ENCODE measurements at regions not wholly inside any gene's neighbourhood (a gene's known extent, or its start where the extent isn't known, plus 50 kb on each side); places are given as distances from the start of the nearest gene placed in this dataset.
"Not testable (repeated sequence)": the region's sequence is repeated elsewhere in the genome, so short reads cannot be mapped to it uniquely, and the experiment has no call there.

- DNase-seq (ENCODE audit: low read depth): not testable (repeated sequence)
These were observed 185.9 kb upstream of the ZNF644 start for GRCh38 chr1:91207691-91208090.

GRCh38 chr1:91204150-91204549 is 182.3 kb upstream of the ZNF644 start:
- not testable (repeated sequence) for DNase-seq (ENCODE audit: low read depth)

DNA sequence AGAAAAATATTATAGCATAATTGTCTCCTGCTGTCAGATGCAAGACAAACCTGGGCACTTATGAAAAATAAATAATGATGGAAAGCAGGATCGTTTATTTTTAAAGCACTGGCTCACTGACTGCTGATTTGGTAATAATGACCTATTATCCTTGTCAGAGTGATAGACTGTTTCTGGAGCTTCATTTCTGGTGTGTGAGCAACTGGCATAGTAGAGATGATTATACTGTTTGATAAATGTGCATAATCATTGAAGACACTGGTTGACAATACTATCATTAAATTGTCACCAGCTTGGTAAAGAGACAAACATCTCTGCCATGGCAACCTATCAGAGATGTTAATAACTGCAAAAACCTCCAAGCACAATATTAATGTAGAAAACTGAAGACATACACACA is 179.9 kb upstream of the ZNF644 start:
- no peak for DNase-seq (ENCODE audit: low read depth)

DNA sequence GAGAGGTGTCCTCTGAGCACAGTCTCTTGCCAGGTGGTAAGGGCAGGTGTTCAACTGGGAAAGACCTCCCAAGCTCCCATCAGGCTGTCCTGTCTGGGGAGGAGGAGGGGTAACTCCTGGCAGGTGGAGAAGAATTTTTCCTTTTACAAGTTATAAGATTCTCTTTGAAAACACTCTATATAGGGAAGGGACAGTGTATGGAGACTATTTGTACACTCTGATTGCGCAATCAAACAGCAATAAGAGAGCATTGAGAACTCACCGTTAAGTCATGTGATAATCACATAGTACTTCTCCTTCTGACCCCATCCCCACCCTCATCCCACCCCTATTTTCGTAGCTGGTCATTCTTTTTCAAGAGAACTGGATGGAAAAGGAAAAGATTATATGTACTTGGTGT is 179.3 kb upstream of the ZNF644 start:
- no peak for DNase-seq (ENCODE audit: low read depth)

GRCh38 chr1:91200675-91201074 is 178.8 kb upstream of the ZNF644 start:
- DNase-seq (ENCODE audit: low read depth): no peak

DNA sequence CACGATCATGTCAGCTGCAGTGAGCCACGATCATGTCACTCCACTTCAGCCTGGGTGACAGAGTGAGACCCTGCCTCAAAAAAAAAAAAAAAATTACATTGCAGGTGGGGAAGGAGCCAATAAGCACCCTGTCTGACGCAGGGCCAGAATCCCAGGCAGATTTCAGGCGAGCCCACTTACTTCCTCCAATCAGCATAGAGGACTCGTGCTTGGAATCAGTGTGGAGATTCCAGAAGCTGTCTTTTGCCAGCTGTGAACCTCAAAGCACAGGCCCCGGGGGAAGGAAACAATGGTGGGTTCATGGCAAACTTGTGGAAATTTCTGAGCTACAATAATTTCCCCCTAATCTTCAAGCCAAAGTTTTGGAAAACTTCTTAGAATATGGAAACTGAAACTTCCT is 178.2 kb upstream of the ZNF644 start:
- DNase-seq (ENCODE audit: low read depth): no peak

DNA sequence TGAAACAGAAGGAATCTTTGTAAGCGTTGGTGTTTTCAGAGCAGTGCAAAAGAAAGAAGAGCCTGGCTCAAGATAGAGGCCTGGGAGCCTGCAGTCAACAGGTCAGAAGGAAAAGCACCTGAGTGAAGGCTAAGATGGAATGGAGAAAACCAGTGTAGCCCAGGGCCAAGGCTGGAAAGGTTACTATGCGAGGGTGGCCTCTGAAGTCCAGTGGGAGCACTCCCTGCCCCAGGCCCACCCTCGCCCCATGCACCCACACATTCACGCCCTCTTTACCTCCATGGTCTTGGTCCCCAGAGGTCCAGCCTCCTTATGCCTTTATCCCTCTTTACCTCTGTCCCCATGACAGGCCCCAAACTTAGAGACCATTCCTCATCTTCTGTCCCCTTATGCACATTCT is 169.2 kb upstream of the ZNF644 start:
- no peak for DNase-seq (ENCODE audit: low read depth)

DNA sequence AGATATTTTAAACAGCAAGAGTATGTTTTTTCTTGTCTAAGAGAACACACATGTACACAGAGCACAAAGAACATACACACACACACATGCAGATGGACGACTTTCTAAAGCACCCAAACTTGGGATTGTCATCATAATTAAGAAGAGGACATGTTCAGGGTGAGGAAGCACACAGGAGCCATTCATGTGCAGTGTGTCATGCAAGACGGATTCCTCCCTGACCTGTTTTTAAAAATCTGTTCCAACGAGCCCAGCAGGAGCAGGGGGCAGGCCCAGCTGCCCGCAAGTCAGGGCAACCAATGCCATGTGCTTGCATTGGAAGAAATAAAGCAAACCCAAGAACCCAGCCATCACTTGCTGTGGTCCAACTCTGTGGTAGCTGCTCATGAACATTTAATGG is 167.3 kb upstream of the ZNF644 start:
- no peak for DNase-seq (ENCODE audit: low read depth)

DNA sequence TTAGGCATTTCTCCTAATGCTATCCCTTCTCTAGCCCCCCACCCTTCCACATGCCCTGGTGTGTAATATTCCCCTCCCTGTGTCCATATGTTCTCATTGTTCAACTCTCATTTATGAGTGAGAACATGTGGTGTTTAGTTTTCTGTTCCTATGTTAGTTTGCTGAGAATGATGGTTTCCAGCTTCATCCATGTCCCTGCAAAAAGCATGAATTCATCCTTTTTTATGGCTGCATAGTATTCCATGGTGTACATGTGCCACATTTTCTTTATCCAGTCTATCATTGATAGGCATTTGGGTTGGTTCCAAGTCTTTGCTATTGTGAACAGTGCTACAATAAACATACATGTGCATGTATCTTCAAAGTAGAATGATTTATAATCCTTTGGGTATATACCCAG is 161.0 kb upstream of the ZNF644 start:
- not testable (repeated sequence) for DNase-seq (ENCODE audit: low read depth)

- DNase-seq (ENCODE audit: low read depth): no peak
These were observed 154.4 kb upstream of the ZNF644 start for GRCh38 chr1:91176250-91176649.

DNA sequence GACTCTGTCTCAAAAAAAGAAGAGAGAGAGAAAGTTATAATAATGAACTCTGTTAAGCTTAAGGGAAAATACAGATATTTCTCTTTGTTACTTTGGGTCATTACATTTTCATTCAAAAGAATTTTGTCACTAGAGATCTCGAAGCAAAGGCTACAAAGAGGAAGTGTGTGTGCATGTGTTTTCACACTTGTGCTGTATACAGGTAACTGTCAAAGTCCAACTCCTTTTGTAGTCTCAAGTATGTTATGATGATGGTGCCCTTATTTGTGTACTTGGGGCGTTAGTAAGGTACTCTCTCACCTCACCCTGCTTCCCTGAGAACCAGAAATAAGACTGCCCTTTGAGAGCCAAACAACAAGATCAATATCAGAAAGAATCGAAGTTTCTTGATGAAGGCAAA is 152.9 kb upstream of the ZNF644 start:
- DNase-seq (ENCODE audit: low read depth): no peak

GRCh38 chr1:91173346-91173890 is 151.6 kb upstream of the ZNF644 start:
- no peak for DNase-seq (ENCODE audit: low read depth)

DNA sequence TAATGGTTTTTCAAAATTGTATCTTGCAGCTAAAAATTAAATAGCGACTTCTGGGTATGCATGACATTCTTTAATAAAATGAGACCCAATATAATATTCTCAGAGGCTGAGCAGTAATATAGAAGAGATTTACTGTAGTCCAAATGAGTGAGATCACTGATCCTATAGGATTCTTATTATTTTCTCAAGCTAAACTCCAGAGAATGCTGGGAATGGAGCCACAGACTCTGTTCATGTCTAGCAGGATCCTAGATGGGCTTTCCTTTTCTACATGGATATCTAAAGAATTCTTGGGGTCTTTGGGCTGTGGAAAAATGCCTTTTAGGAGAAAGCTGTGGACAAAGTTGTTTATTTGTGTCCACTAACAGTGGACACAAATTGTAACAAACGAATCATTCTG is 150.7 kb upstream of the ZNF644 start:
- no peak for DNase-seq (ENCODE audit: low read depth)

DNA sequence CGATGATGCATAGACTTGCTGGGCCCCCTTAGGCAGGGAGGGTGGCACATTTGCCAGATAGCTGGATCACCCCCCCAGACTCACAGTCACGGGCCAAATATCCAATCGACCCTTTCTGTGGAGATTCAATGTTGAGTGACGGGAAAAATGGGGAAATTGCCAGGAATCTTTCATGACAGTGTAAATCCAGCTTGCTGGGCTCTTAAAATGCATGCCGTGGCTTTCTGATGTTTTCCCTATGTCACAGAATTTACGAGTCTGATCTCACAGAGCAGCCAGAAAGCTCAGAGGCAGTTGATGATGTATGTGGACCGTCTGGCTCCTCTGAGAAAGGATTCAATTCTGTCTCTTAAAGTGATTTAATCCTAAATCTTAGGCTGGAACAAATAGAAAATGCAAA is 150.1 kb upstream of the ZNF644 start:
- DNase-seq (ENCODE audit: low read depth): no peak

GRCh38 chr1:91170571-91170970 is 148.7 kb upstream of the ZNF644 start:
- DNase-seq (ENCODE audit: low read depth): no peak

DNA sequence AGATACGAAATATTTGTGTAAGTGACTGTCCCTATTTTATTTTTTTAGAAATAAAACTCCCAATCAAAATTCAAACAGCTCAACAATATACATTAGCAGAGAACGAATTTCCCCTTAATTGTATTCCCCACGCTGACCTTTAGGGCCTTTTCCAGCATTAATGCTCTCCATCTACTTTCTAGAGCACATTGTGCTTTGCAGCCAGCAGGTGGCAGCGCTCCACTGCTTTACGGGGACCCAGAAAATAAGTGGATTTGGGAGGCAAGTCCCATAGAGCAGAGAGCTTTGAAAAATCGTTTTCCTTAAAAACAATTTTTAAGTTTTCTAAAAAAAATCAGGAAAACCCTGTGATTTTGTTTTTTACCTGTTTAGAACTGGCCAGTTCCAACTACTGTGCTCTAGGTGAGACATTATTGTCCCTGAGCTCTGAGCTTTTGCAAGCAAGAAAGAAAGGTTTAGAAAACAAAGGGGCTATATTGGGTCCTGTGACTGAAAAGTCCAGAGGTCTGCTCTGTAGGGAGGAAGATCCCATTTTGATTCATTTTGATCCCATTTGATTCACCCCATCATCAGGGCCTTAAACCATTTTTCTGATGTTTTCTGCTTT is 144.4 kb upstream of the ZNF644 start:
- DNase-seq (ENCODE audit: low read depth): no peak

DNA sequence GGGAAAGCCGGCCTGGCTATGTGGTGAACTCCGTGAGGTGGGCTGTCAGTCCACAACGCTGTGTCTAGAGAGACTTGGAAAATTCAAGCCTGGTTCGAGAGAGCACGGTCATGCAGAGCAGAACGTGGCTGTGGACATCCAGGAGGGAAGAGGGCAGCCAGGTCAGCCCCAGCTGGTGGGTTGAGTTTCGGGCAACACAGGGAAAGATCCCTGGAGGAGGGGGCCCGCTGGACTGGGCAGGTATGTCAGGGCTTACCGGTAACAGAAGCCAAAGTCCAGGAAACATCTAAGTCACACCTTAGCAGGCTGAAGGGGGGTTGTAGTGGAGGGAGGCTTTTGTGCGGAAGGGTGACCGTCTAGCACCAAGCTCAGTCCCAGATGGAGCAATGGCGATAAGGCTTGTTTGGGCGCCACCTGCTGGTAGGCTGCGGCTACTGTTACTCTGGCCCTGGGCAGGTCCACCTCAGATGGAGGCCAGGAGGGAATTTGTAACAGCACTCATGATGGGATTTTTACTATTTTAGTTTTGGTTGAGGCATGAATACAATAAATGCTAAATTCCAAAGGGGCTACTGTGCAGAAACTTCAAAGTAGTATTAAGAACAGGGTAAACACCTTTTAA is 143.3 kb upstream of the ZNF644 start:
- DNase-seq (ENCODE audit: low read depth): peak; percentile 42

GRCh38 chr1:91162613-91163012 is 140.8 kb upstream of the ZNF644 start:
- DNase-seq (ENCODE audit: low read depth): no peak

GRCh38 chr1:91161749-91162148 is 139.9 kb upstream of the ZNF644 start:
- DNase-seq (ENCODE audit: low read depth): no peak

DNA sequence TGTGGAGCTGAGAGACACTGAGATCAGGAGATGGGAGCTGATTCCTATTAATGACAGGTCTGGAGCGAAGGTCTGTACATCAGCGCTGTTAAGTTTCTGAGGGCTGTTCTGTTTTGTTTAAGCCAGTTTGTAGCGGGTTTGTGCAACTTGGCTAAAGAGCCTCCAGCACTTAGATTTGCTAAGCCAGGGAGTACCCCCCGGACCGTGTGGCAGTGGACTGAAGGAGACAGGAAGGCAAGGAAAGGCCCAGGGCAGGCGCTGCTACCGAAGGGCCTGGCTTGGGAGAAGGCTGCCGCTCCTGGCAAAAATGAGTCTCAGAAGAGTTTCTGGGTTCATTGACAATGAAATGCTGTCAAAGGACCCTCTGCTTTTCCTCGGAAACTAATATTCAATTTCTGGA is 139.3 kb upstream of the ZNF644 start:
- DNase-seq (ENCODE audit: low read depth): no peak

- DNase-seq (ENCODE audit: low read depth): no peak
These were observed 138.7 kb upstream of the ZNF644 start for GRCh38 chr1:91160363-91161075.

- DNase-seq (ENCODE audit: low read depth): no peak
These were observed 131.5 kb upstream of the ZNF644 start for GRCh38 chr1:91153341-91153740.

DNA sequence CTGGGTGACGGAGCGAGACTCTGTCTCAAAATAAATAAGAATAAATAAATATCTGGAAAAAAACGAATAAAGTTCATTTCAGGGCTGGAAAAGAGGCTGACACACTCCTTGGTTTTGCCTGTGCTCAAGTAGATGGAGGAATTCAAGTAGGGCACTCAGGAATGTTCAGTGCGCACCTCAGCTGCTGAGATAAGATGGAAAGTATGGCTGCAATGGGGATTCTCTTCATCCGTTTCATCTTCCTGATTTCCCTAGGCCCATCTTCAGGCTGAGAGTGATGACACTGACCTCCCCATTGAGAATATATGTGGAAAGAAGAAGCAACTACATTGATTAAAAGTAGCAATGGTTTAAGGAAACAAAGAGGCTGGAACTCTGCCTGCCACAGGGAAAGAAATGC is 130.5 kb upstream of the ZNF644 start:
- DNase-seq (ENCODE audit: low read depth): no peak

All from stimulated activated CD4-positive, alpha-beta T cell treated with anti-CD3 and anti-CD28 coated beads, Interleukin-2, amount 100 ng/mL, for 4 hours (primary cell).